Rectal smooth muscle tissue (tissue), 1 donor: ENCODE measurements at regions not wholly inside any gene's neighbourhood (a gene's known extent, or its start where the extent isn't known, plus 50 kb on each side); places are given as distances from the start of the nearest gene placed in this dataset.
"Not testable (repeated sequence)": the region's sequence is repeated elsewhere in the genome, so short reads cannot be mapped to it uniquely, and the experiment has no call there.

Experiments
- H3K27ac ChIP-seq: one replicate; pipeline ENCODE4 v1.7.0; 2013; ENCODE audit warnings: low read depth, low read length, inconsistent platforms
- H3K27me3 ChIP-seq: one replicate; pipeline ENCODE4 v1.7.0; 2013; ENCODE audit warnings: low read length; ENCODE audit not compliant: control insufficient read depth, insufficient read depth
- H3K36me3 ChIP-seq: one replicate; pipeline ENCODE4 v1.7.0; 2013; ENCODE audit warnings: low read length; ENCODE audit not compliant: control insufficient read depth, insufficient read depth
- H3K4me1 ChIP-seq: one replicate; pipeline ENCODE4 v1.7.0; 2013; ENCODE audit warnings: low read length; ENCODE audit not compliant: control insufficient read depth, insufficient read depth
- H3K4me3 ChIP-seq: one replicate; pipeline ENCODE4 v1.7.0; 2013; ENCODE audit warnings: low read length
- H3K9ac ChIP-seq: one replicate; pipeline ENCODE4 v1.7.0; 2013; ENCODE audit warnings: low read length

DNA sequence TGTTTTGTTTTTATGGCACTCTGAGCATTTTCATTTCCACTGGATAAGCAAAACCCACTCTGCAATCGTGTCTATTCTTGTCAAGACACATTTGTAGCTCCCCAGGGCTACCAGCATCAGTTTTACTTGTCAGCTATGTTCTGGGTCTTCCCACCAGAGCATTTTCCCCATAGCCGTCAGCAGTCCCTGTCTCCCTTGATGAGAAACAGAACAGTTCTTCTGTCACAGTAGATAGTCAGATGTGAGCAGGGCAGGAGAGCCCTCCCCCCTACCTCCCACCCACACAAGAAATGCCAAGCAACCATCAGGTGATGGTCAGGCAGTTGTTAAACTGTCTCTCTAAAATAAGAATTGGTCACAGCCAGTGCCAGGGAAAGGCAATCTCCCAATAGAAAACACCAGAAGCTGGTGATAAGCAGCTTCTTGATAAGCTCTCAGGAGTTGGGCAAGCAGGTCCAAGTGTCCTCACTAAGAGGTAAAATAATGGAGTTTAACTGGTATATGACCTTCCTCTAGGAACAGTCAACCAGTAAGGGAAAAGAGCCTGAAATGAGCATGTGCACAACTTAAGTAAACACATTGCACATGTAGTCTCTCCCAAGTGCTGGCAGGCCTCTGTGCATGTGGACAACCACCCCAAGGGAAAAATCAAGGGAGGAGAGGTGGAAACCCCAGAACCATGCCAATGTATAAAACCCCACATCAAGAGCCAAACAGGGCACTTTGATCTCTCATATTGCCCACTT, 208.2 kb downstream of the S1PR1 start:
- H3K27me3 ChIP-seq = no peaks in the 10 kb centered on the region
- H3K36me3 ChIP-seq = no peaks in the 10 kb centered on the region
- no peak overlapping the region for H3K9ac ChIP-seq
- H3K4me1 ChIP-seq = no peaks in the 10 kb centered on the region
- H3K27ac ChIP-seq = no peak overlapping the region
- no peak overlapping the region for H3K4me3 ChIP-seq

DNA sequence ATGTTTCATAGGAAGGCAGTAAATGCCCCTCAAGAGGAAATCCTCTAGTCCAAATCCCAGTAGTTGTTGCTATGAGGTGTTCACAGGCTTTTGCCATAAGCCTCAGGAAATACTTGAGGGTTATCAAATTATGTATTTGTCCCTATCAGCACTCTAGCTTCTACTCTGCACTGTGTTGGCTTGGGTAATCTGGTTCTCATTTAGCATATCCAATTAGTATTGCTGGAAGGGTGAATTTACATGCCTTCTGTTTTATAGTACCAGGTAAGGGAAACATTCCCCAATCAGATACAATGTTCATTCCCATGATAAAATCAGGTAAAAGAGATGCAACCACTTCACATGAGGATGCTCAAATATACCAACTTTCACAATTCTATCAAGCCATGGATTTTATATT, 211.2 kb downstream of the S1PR1 start:
- Histone ChIP-seq H3K9ac (no peak overlapping the region), H3K4me3 (no peak overlapping the region), H3K27ac (no peak overlapping the region), H3K27me3 (no peaks in the 10 kb centered on the region), H3K36me3 (no peaks in the 10 kb centered on the region), H3K4me1 (no peaks in the 10 kb centered on the region)

DNA sequence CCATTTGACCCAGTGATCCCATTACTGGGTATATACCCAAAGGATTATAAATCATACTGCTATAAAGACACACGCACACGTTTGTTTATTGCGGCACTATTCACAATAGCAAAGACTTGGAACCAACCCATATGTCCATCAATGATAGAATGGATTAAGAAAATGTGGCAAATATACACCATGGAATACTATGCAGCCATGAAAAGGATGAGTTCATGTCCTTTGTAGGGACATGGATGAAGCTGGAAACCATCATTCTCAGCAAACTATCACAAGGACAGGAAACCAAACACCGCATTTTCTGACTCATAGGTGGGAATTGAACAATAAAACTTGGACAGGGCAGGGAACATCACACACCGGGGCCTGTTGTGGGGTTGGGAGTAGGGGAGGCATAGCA, 213.9 kb downstream of the S1PR1 start:
- H3K36me3 ChIP-seq, H3K9ac ChIP-seq, H3K27me3 ChIP-seq, H3K27ac ChIP-seq, H3K4me3 ChIP-seq, H3K4me1 ChIP-seq: not testable (repeated sequence)

DNA sequence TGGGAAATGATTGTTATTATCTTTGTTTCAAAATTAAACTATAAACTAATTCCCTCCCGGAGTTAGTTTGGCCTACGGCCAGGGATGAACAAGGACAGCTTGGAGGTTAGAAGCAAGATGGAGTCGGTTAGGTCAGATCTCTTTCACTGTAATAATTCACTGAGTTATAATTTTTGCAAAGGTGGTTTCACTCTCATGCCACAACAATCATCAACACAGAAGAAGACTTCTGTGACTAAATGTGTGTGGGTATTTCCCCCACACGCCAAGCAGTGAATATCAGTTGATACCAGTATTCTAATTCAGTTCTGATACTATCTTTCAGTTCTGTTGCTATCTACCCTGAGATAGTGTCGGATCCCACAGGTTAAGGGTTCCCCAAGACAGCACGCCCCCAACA, 215.1 kb downstream of the S1PR1 start:
- Histone ChIP-seq H3K9ac (no peak overlapping the region), H3K4me3 (no peak overlapping the region), H3K27me3 (no peaks in the 10 kb centered on the region), H3K4me1 (no peaks in the 10 kb centered on the region), H3K27ac (no peak overlapping the region), H3K36me3 (no peaks in the 10 kb centered on the region)

DNA sequence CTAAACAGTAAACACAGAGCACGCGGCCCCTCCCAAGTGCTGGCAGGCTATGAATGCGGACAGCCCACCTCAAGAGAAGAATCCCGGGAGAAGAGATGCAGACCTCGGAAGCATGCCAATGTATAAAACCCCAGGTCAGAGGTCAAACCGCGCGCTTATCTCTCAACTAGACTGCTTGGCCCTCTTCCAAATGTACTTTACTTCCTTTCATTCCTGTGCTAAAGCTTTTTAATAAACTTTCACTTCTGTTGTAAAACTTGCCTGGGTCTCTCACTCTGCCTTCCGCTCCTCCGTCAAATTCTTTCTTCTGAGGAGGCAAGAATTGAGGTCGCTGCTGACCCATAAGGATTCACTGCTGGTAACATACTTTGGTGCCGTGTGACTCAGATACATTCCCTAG, 216.0 kb downstream of the S1PR1 start:
- H3K4me3 ChIP-seq = no peak overlapping the region
- H3K9ac ChIP-seq = no peak overlapping the region
- H3K36me3 ChIP-seq = no peaks in the 10 kb centered on the region
- H3K4me1 ChIP-seq = no peaks in the 10 kb centered on the region
- no peaks in the 10 kb centered on the region for H3K27me3 ChIP-seq
- no peak overlapping the region for H3K27ac ChIP-seq

DNA sequence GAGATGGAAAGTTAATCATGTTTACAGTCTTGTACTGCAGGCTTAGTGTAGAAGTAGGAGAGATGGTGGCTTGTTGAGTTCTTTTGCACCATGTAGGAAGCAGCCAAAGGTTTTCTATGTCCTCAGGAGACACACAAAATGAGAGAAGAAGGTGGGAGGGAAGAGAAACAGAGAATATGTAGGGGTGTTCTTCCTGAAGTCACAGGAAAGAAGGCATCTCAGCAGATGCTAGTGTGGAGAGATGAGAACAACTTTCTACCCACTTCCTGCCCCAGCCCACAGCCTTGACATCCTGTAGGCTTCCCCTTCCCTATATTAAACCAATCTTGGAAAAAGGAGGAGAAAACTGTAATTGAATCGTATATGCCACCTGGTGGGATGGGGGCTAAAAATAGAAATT, 217.0 kb downstream of the S1PR1 start:
- Histone ChIP-seq H3K4me1 (no peaks in the 10 kb centered on the region), H3K36me3 (no peaks in the 10 kb centered on the region), H3K27ac (no peak overlapping the region), H3K4me3 (no peak overlapping the region), H3K27me3 (no peaks in the 10 kb centered on the region), H3K9ac (no peak overlapping the region)

DNA sequence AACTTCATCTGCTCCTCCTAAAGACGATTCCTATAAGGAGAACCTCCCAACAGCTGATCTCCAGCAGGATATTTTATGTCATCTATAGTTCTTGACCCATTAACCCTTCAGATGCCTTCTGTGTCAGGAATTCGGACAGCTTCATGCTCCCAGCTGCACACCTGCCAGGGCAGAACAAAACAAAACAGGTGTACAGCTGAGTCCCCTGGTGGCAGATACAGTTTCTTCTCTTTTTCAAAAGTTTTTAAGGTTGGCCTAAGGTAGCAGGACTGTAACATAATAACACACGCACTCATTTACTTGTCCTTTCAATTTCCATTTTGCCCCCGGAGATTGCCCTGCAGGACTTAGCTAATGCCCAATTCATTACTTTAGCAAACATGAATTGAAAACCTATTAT, 218.3 kb downstream of the S1PR1 start:
- no peak overlapping the region for H3K27ac ChIP-seq
- H3K4me1 ChIP-seq = no peaks in the 10 kb centered on the region
- no peaks in the 10 kb centered on the region for H3K27me3 ChIP-seq
- H3K9ac ChIP-seq = no peak overlapping the region
- H3K4me3 ChIP-seq = no peak overlapping the region
- H3K36me3 ChIP-seq = no peaks in the 10 kb centered on the region

DNA sequence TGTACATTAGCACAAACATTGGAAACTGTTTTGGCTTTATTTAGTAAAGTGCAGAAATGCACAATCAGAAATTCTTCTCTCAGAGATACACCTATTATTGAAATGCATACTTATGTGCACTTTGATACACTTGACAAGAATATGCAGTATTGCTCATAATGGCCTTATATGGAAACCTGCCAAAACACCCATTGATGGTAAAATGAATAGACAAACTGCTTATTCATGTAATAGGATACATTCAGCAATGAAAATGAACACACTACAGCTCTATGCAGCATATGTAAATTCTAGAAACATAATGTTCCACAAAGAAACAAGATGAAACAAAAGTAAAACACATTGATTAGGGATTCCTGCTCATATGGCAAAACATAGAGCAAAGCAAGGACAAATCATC, 223.9 kb downstream of the S1PR1 start:
- Histone ChIP-seq H3K27ac (no peak overlapping the region), H3K9ac (no peak overlapping the region), H3K4me1 (no peaks in the 10 kb centered on the region), H3K36me3 (no peaks in the 10 kb centered on the region), H3K4me3 (no peak overlapping the region), H3K27me3 (no peaks in the 10 kb centered on the region)

DNA sequence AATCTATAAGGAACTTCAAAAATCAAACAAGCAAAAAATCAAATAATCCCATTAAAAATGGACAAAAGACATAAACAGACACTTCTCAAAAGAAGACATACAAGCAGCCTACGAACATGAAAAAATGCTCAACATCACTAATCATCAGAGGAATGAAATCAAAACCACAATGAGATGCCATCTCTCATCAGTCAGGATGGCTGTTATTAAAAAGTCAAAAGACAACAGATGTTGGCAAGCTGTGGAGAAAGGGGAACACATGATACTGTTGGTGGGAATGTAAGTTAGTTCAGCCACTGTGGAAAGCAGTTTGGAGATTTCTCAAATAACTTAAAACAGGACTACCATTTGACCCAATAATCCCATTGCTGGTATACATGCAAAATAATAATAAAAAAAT, 226.4 kb downstream of the S1PR1 start:
- Histone ChIP-seq H3K4me1 (no peaks in the 10 kb centered on the region), H3K27ac (no peak overlapping the region), H3K27me3 (no peaks in the 10 kb centered on the region), H3K36me3 (no peaks in the 10 kb centered on the region), H3K9ac (no peak overlapping the region), H3K4me3 (no peak overlapping the region)

DNA sequence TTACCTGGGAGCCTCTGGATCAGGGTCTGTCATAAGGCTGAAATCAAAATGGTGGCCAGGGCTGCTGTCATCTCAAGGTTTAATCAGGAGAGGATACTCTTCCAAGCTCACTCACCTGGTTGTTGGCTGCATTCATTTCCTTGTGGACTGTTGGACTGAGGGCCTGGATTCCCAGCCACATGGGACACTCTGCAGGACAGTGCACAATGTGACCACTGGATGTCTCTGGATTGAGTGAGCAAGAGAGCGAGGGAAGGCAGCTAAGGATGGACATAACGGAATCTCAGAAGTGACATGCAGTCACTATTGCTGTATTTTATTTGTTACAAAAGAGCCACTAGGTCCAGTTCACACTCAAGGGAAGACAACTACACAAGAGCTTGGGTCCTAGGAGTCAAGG, 229.1 kb downstream of the S1PR1 start:
- Histone ChIP-seq H3K4me1 (no peaks in the 10 kb centered on the region), H3K27me3 (no peaks in the 10 kb centered on the region), H3K27ac (no peak overlapping the region), H3K36me3 (no peaks in the 10 kb centered on the region), H3K9ac (no peak overlapping the region), H3K4me3 (no peak overlapping the region)

DNA sequence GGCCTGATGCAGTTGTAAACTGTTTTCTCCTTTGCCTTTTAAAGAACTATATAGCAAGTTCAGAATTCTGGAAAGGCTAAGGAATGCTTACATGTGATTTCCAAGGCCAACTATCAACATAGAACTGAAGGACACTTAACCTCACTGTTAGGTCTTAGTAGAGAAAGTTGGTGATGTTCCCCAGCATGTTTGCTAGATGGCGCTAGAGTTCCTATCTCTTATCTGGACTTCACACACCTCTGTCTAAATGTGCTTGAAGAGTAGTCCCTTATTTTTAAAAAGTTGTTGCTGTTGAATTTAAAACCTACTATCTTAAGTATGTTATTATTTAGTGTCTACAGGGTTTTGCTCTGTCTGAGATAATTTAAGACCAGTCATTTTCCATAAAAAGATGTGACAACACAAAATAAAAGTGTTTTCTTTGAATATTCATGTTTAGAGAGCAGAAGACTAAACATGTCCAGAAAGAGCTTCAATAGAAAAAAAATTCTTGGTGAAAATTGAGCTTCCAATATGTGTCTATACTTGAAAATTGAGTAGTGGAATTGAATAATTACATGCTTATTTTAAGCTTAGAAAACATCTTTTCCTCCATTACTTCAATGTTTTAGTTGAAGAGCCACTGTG, 237.3 kb downstream of the S1PR1 start:
- H3K27ac ChIP-seq = no peak overlapping the region
- no peaks in the 10 kb centered on the region for H3K27me3 ChIP-seq
- no peaks in the 10 kb centered on the region for H3K36me3 ChIP-seq
- H3K4me3 ChIP-seq = no peak overlapping the region
- no peaks in the 10 kb centered on the region for H3K4me1 ChIP-seq
- no peak overlapping the region for H3K9ac ChIP-seq

DNA sequence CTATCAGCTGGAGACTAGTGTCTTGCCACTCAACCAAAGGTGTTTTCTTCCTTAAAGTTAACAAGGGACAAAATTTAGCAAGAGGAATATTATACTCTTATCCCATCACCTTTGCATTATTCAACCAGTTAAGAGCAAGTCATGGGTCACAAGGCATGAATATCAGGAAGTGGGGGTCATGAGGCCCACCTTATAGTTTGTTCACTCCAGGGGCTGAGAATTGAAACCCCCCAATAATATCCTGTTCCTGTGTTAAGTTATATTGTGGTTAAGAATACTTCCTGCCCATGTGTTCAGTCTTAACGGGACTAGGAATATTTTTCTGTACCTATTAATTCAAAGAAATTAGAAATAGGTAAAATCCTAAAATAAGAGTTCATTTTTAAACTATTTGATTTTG, 239.7 kb downstream of the S1PR1 start:
- no peak overlapping the region for H3K27ac ChIP-seq
- H3K36me3 ChIP-seq = no peaks in the 10 kb centered on the region
- no peaks in the 10 kb centered on the region for H3K4me1 ChIP-seq
- no peaks in the 10 kb centered on the region for H3K27me3 ChIP-seq
- no peak overlapping the region for H3K9ac ChIP-seq
- no peak overlapping the region for H3K4me3 ChIP-seq

DNA sequence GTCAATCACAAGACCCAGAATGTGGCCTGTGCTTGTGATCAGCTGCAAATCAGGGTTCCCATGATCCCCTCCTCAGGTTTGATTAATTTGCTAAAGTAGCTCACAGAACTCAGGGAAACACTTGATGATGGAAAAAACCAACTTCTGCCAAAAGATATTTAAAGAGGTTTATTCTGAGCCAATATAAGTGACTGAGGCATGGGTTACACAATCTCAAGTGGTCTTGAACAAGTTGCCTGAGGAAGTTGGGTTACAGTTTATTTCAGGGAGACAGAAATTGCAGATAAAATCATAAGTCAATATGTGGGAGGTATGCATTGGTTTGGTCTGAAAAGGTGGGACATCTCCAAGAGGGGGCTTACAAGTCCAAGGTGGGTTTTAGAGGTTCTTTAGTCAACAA, 243.1 kb downstream of the S1PR1 start:
- Histone ChIP-seq H3K27me3 (no peaks in the 10 kb centered on the region), H3K27ac (no peak overlapping the region), H3K4me3 (no peak overlapping the region), H3K9ac (no peak overlapping the region), H3K4me1 (no peaks in the 10 kb centered on the region), H3K36me3 (no peaks in the 10 kb centered on the region)
